IPS-NIHi7 (cell line): ENCODE measurements at regions not wholly inside any gene's neighbourhood (a gene's known extent, or its start where the extent isn't known, plus 50 kb on each side); places are given as distances from the start of the nearest gene placed in this dataset.
"Not testable (repeated sequence)": the region's sequence is repeated elsewhere in the genome, so short reads cannot be mapped to it uniquely, and the experiment has no call there.

ENCODE experiments used
- DNase-seq: peaks from one replicate; pipeline ENCODE4 v3.0.0; 2012; ENCODE audit warnings: mixed read lengths; ENCODE audit errors: extremely low spot score

- DNase-seq: no peak
These were observed 160.4 kb upstream of the MAFB start for GRCh38 chr20:40849456-40849855.

- no peak for DNase-seq
These were observed 162.0 kb upstream of the MAFB start for GRCh38 chr20:40851051-40851450.

- no peak for DNase-seq
These were observed 166.2 kb upstream of the MAFB start for GRCh38 chr20:40855269-40855668.

GRCh38 chr20:40856653-40857052 lies 167.6 kb upstream of the MAFB start:
- no peak for DNase-seq

GRCh38 chr20:40860487-40860902 lies 168.1 kb upstream of the TOP1 start:
- DNase-seq: no peak

GRCh38 chr20:40861427-40862008 lies 167.1 kb upstream of the TOP1 start:
- no peak for DNase-seq

GRCh38 chr20:40863355-40863919 lies 165.2 kb upstream of the TOP1 start:
- DNase-seq: no peak

GRCh38 chr20:40864470-40864869 lies 164.2 kb upstream of the TOP1 start:
- DNase-seq: no peak

GRCh38 chr20:40865095-40865494 lies 163.5 kb upstream of the TOP1 start:
- DNase-seq: no peak

- no peak for DNase-seq
These were observed 162.6 kb upstream of the TOP1 start for GRCh38 chr20:40866056-40866455.

GRCh38 chr20:40868551-40869217 lies 159.9 kb upstream of the TOP1 start:
- no peak for DNase-seq

- no peak for DNase-seq
These were observed 159.1 kb upstream of the TOP1 start for GRCh38 chr20:40869218-40870147.

- no peak for DNase-seq
These were observed 153.2 kb upstream of the TOP1 start for GRCh38 chr20:40875116-40876085.

GRCh38 chr20:40878099-40878498 lies 150.5 kb upstream of the TOP1 start:
- DNase-seq: not testable (repeated sequence)

GRCh38 chr20:40880063-40880728 lies 148.4 kb upstream of the TOP1 start:
- DNase-seq: no peak

- no peak for DNase-seq
These were observed 147.9 kb upstream of the TOP1 start for GRCh38 chr20:40880729-40881109.

GRCh38 chr20:40882152-40882551 lies 146.5 kb upstream of the TOP1 start:
- DNase-seq: no peak

GRCh38 chr20:40883097-40883496 lies 145.5 kb upstream of the TOP1 start:
- no peak for DNase-seq

- DNase-seq: no peak
These were observed 141.5 kb upstream of the TOP1 start for GRCh38 chr20:40887105-40887504.

- DNase-seq: not testable (repeated sequence)
These were observed 139.4 kb upstream of the TOP1 start for GRCh38 chr20:40889266-40889665.

GRCh38 chr20:40890181-40890580 lies 138.4 kb upstream of the TOP1 start:
- no peak for DNase-seq
